NK-92 treated with Interleukin-12 subunit alpha and Interleukin-12 subunit beta, amount 100 ng/mL, for 24 hours (cell line): ENCODE measurements at regions not wholly inside any gene's neighbourhood (a gene's known extent, or its start where the extent isn't known, plus 50 kb on each side); places are given as distances from the start of the nearest gene placed in this dataset.

Experiments used
- DNase-seq: peaks from one replicate; lab custom pipeline; 2025; lab: John Stamatoyannopoulos, UW

- no peak for DNase-seq
Observed at GRCh38 chr11:69393178-69393832, 88.2 kb upstream of the LINC01488 start.

GRCh38 chr11:69393865-69394233 is 87.6 kb upstream of the LINC01488 start:
- no peak for DNase-seq

GRCh38 chr11:69394234-69394868 is 87.1 kb upstream of the LINC01488 start:
- no peak for DNase-seq

GRCh38 chr11:69394869-69395246 is 86.6 kb upstream of the LINC01488 start:
- DNase-seq = no peak

GRCh38 chr11:69395287-69395686 is 86.2 kb upstream of the LINC01488 start:
- DNase-seq = no peak

GRCh38 chr11:69396051-69396947 is 85.2 kb upstream of the LINC01488 start:
- DNase-seq = no peak

GRCh38 chr11:69396948-69397307 is 84.5 kb upstream of the LINC01488 start:
- no peak for DNase-seq

- no peak for DNase-seq
Observed at GRCh38 chr11:69397732-69398131, 83.7 kb upstream of the LINC01488 start.

GRCh38 chr11:69398529-69399492 is 82.7 kb upstream of the LINC01488 start:
- DNase-seq = no peak

- no peak for DNase-seq
Observed at GRCh38 chr11:69400140-69400539, 81.3 kb upstream of the LINC01488 start.

GRCh38 chr11:69400771-69401590 is 80.5 kb upstream of the LINC01488 start:
- DNase-seq = no peak

GRCh38 chr11:69401715-69402114 is 79.7 kb upstream of the LINC01488 start:
- DNase-seq = no peak

- DNase-seq = no peak
Observed at GRCh38 chr11:69402251-69402887, 79.1 kb upstream of the LINC01488 start.

GRCh38 chr11:69403556-69404215 is 77.8 kb upstream of the LINC01488 start:
- no peak for DNase-seq

GRCh38 chr11:69406060-69406459 is 75.4 kb upstream of the LINC01488 start:
- DNase-seq = no peak

GRCh38 chr11:69409812-69410645 is 71.4 kb upstream of the LINC01488 start:
- no peak for DNase-seq

- DNase-seq = no peak
Observed at GRCh38 chr11:69411257-69411924, 70.1 kb upstream of the LINC01488 start.

GRCh38 chr11:69413015-69413801 is 68.3 kb upstream of the LINC01488 start:
- DNase-seq = no peak
